A673 (cell line): ENCODE measurements at regions not wholly inside any gene's neighbourhood (a gene's known extent, or its start where the extent isn't known, plus 50 kb on each side); places are given as distances from the start of the nearest gene placed in this dataset.

Experiments used
- CTCF ChIP-seq: fragments of 300-800, 200-600 bp; sonication (generic); conservative IDR thresholded peaks from 2 replicates; pipeline ENCODE4 v1.5.1; 2017; ENCODE audit warnings: low read depth, mild to moderate bottlenecking, antibody characterized with exemption, low read length, moderate library complexity, mixed read lengths
- EZH2 ChIP-seq: fragments of 200-600 bp; sonication (generic); IDR thresholded peaks from 2 replicates; pipeline ENCODE4 v1.6.1; 2017; ENCODE audit warnings: borderline replicate concordance, low read depth, mild to moderate bottlenecking, mixed read lengths, antibody characterized with exemption, low read length; ENCODE audit not compliant: poor library complexity, severe bottlenecking

GRCh38 chr20:39446397-39446796 lies 484.3 kb downstream of the DHX35 start:
- no peak for TF ChIP-seq CTCF
- TF ChIP-seq EZH2: no peak
